ENCODE measurements at regions not wholly inside any gene's neighbourhood (a gene's known extent, or its start where the extent isn't known, plus 50 kb on each side); places are given as distances from the start of the nearest gene placed in this dataset.

- Histone ChIP-seq H3K27me3 (ENCODE audit: control insufficient read depth in 2 of 2, insufficient read depth in 2 of 2, low read length in 2 of 2) (peaks cover 0 to 6% of the 10 kb centered on the region in 2 experiments; a peak in 1 of 5 replicates), H3K4me2 (ENCODE audit: insufficient read depth, low read length) (no peak overlapping the region), H3K9me1 (ENCODE audit: control insufficient read depth, insufficient read depth, low read length) (no peaks in the 10 kb centered on the region), H4K20me1 (replicated peaks; ENCODE audit: control insufficient read depth, insufficient read depth, low read length) (no peaks in the 10 kb centered on the region; the same call in 1 of the 2 replicates), H3K9me3 (replicated peaks; ENCODE audit: control insufficient read depth, insufficient read depth, low read depth, low read length) (no peaks in the 10 kb centered on the region), H3K36me3 (ENCODE audit: control insufficient read depth, insufficient read depth, low read length) (no peaks in the 10 kb centered on the region), H2AFZ (ENCODE audit: low read depth, low read length) (no peak overlapping the region), H3K9ac (ENCODE audit: insufficient read depth in 1 of 2, low read depth in 2 of 2, low read length in 2 of 2) (no peak overlapping the region), H3K79me2 (ENCODE audit: control insufficient read depth, insufficient read depth, low read length) (no peaks in the 10 kb centered on the region), H3K4me3 (no peak overlapping the region), H3K4me1 (replicated peaks in 1 of 2; ENCODE audit: control insufficient read depth in 2 of 2, insufficient read depth in 2 of 2, low read length in 2 of 2) (no peaks in the 10 kb centered on the region; a peak in 1 of 5 replicates), H3K27ac (ENCODE audit: extremely low read depth, low read depth, low read length) (no peak overlapping the region)
- no TSS peak for BruUV-seq (replicated peaks)
- FAIRE-seq: no peak
- 11% methylated on average over 8 of the region's 13 CpGs for WGBS (ENCODE audit: insufficient coverage, low coverage, missing lambda C conversion rate)
- DNase-seq (ENCODE audit: extremely low read depth in 1 of 4, low spot score in 3 of 4): no peak
- in situ Hi-C loops (cut with MboI) (no loop called here), intact Hi-C loops (cut with micrococcal nuclease) (no loop called here)
- no peak for TF ChIP-seq XRCC5 (IDR thresholded peaks at IDR 0.05; ENCODE audit: low read depth, low read length)
- no peak for TF ChIP-seq HMGXB4 (CRISPR knock-in tag; IDR thresholded peaks at IDR 0.05)
- no peak for TF ChIP-seq SRSF1 (IDR thresholded peaks at IDR 0.05; ENCODE audit: low read depth, low read length)
- CTCF ChIA-PET (ENCODE audit: low intra/inter-chr PET ratio): no interaction called here
- no peak for ATAC-seq
- POLR2A ChIA-PET: no interaction called here
These were observed 405.2 kb upstream of the TBX3 start for GRCh38 chr12:115088995-115089841.

Measured in K562 (cell line).